Natural killer cell (primary cell): ENCODE measurements at regions not wholly inside any gene's neighbourhood (a gene's known extent, or its start where the extent isn't known, plus 50 kb on each side); places are given as distances from the start of the nearest gene placed in this dataset.
A peak's percentile ranks its signal among the peaks of the same experiment; 100 is the strongest.

Experiments
- ATAC-seq, 3 donors: fragments of 150-1000 bp in 2 of 3; fragments of 200-7000 bp in 1 of 3; cut with Tn5 transposase; 1 replicate in 1 of 3; 2 replicates in 2 of 3; pipeline ENCODE4 v1.10.0; 2021; ENCODE audit warnings: mild to moderate bottlenecking in 2 of 3, moderate library complexity in 2 of 3
- DNase-seq, 2 donors: peaks; one replicate each; pipeline versions ENCODE4 v3.0.0 to v3.0.0-alpha.2; 2013 to 2021; ENCODE audit warnings: mixed read lengths in 1 of 2
- H3K27ac ChIP-seq: one replicate; pipeline ENCODE4 v1.5.1; 2013; ENCODE audit warnings: mild to moderate bottlenecking, low read length
- H3K27me3 ChIP-seq: one replicate; pipeline ENCODE4 v1.6.1; 2013; ENCODE audit warnings: low read length; ENCODE audit not compliant: control insufficient read depth, insufficient read depth
- H3K36me3 ChIP-seq: one replicate; pipeline ENCODE4 v1.6.1; 2013; ENCODE audit warnings: low read length; ENCODE audit not compliant: control insufficient read depth, insufficient read depth
- H3K4me1 ChIP-seq: one replicate; pipeline ENCODE4 v1.6.1; 2013; ENCODE audit warnings: low read length; ENCODE audit not compliant: control insufficient read depth, insufficient read depth
- H3K4me3 ChIP-seq: one replicate; pipeline ENCODE4 v1.5.1; 2013; ENCODE audit warnings: low read length
- H3K9me3 ChIP-seq: one replicate; pipeline ENCODE4 v1.6.1; 2013; ENCODE audit warnings: low read length; ENCODE audit not compliant: control insufficient read depth, insufficient read depth
- H3K27ac Mint-ChIP-seq, 2 donors: one replicate each; pipeline ENCODE4 v1.8.0; 2022; ENCODE audit warnings: mild to moderate bottlenecking in 2 of 2, mixed read lengths in 2 of 2, moderate library complexity in 1 of 2
- H3K27me3 Mint-ChIP-seq, 2 donors: one replicate each; pipeline ENCODE4 v1.8.0; 2022; ENCODE audit warnings: low read depth in 2 of 2, mixed read lengths in 2 of 2
- H3K36me3 Mint-ChIP-seq: one replicate; pipeline ENCODE4 v1.8.0; 2022; ENCODE audit warnings: mixed read lengths
- H3K4me1 Mint-ChIP-seq, 2 donors: one replicate each; pipeline ENCODE4 v1.8.0; 2022; ENCODE audit warnings: mixed read lengths in 2 of 2
- H3K4me3 Mint-ChIP-seq: one replicate; pipeline ENCODE4 v1.8.0; 2022; ENCODE audit warnings: mild to moderate bottlenecking, moderate library complexity, mixed read lengths
- H3K9me3 Mint-ChIP-seq, 2 donors: one replicate each; pipeline ENCODE4 v1.8.0; 2022; ENCODE audit warnings: mixed read lengths in 2 of 2
- CTCF ChIP-seq: fragments of 200-600 bp; IDR thresholded peaks from one replicate; pipeline ENCODE4 v1.8.0; 2022; ENCODE audit warnings: antibody characterized with exemption
- WGBS: methylation state at CpG from one replicate; pipeline ENCODE4 v1.1.7; 2013; ENCODE audit warnings: missing lambda C conversion rate; ENCODE audit not compliant: insufficient coverage; 5-methylcytosine and 5-hydroxymethylcytosine counted together
- intact Hi-C: fragments of 100-400 bp; cut with micrococcal nuclease; formaldehyde crosslinking; loops from one replicate; pipeline ENCODE4 v1.14.2; 2022

GRCh38 chr17:12421077-12421476 lies 244.6 kb upstream of the MYOCD start:
- 67% methylated on average over 5 of the region's 5 CpGs for WGBS

GRCh38 chr17:12421646-12422306 lies 243.9 kb upstream of the MYOCD start:
- WGBS: 48% methylated on average over 15 of the region's 15 CpGs

More at GRCh38 chr17:12421077-12421476, 244.6 kb upstream of the MYOCD start:
- Histone ChIP-seq H3K9me3 (peaks cover 21% of the 10 kb centered on the region), H3K4me1 (no peaks in the 10 kb centered on the region), H3K27ac (no peak overlapping the region), H3K27me3 (no peaks in the 10 kb centered on the region), H3K36me3 (no peaks in the 10 kb centered on the region), H3K4me3 (no peak overlapping the region)
- Mint-ChIP-seq H3K36me3 (peaks cover 9% of the 10 kb centered on the region), H3K9me3 (peaks cover 13 to 16% of the 10 kb centered on the region in 2 donors), H3K27me3 (no peaks in the 10 kb centered on the region), H3K27ac (no peak overlapping the region), H3K4me1 (no peaks in the 10 kb centered on the region), H3K4me3 (no peak overlapping the region)
- ATAC-seq (no peak), DNase-seq (no peak)
- intact Hi-C loops: no loop called here
- no peak for TF ChIP-seq CTCF

GRCh38 chr17:12422651-12423050 lies 243.0 kb upstream of the MYOCD start:
- DNase-seq: no peak
- Histone ChIP-seq H3K4me3 (no peak overlapping the region), H3K36me3 (no peaks in the 10 kb centered on the region), H3K27ac (no peak overlapping the region), H3K9me3 (peaks cover 21% of the 10 kb centered on the region), H3K4me1 (no peaks in the 10 kb centered on the region), H3K27me3 (no peaks in the 10 kb centered on the region)
- no peak for TF ChIP-seq CTCF
- Mint-ChIP-seq H3K4me1 (no peaks in the 10 kb centered on the region), H3K27me3 (no peaks in the 10 kb centered on the region), H3K27ac (no peak overlapping the region), H3K9me3 (peaks cover 13 to 19% of the 10 kb centered on the region in 2 donors), H3K4me3 (no peak overlapping the region), H3K36me3 (peaks cover 9% of the 10 kb centered on the region)
- WGBS: 95% methylated on average over 13 of the region's 13 CpGs
- intact Hi-C loops: no loop called here
- peak in 1 of 3 donors; percentile 30 for ATAC-seq

More at GRCh38 chr17:12421646-12422306, 243.9 kb upstream of the MYOCD start:
- peaks cover 13 to 19% of the 10 kb centered on the region in 2 donors for H3K9me3 Mint-ChIP-seq
- Histone ChIP-seq H3K27ac (no peak overlapping the region), H3K27me3 (no peaks in the 10 kb centered on the region), H3K4me3 (no peak overlapping the region), H3K9me3 (peaks cover 21% of the 10 kb centered on the region), H3K4me1 (no peaks in the 10 kb centered on the region), H3K36me3 (no peaks in the 10 kb centered on the region)
- no peak for TF ChIP-seq CTCF
- H3K4me1 Mint-ChIP-seq: no peaks in the 10 kb centered on the region
- ATAC-seq (no peak), DNase-seq (no peak)
- H3K36me3 Mint-ChIP-seq: peaks cover 9% of the 10 kb centered on the region
- intact Hi-C loops: no loop called here
- no peak overlapping the region for H3K4me3 Mint-ChIP-seq
- H3K27me3 Mint-ChIP-seq: no peaks in the 10 kb centered on the region
- H3K27ac Mint-ChIP-seq: no peak overlapping the region

- Histone ChIP-seq H3K27ac (no peak overlapping the region), H3K9me3 (peaks cover 21% of the 10 kb centered on the region), H3K4me1 (no peaks in the 10 kb centered on the region), H3K36me3 (no peaks in the 10 kb centered on the region), H3K4me3 (no peak overlapping the region), H3K27me3 (no peaks in the 10 kb centered on the region)
- no peak for DNase-seq
- Mint-ChIP-seq H3K27ac (no peak overlapping the region), H3K9me3 (peaks cover 13 to 19% of the 10 kb centered on the region in 2 donors), H3K4me3 (no peak overlapping the region), H3K27me3 (no peaks in the 10 kb centered on the region), H3K4me1 (no peaks in the 10 kb centered on the region), H3K36me3 (peaks cover 9% of the 10 kb centered on the region)
- WGBS: 84% methylated on average over 7 of the region's 7 CpGs
- ATAC-seq: no peak
- intact Hi-C loops: no loop called here
- TF ChIP-seq CTCF: no peak
These were observed 242.4 kb upstream of the MYOCD start for GRCh38 chr17:12423337-12423736.
